HCT116 (cell line): ENCODE measurements at regions not wholly inside any gene's neighbourhood (a gene's known extent, or its start where the extent isn't known, plus 50 kb on each side); places are given as distances from the start of the nearest gene placed in this dataset.

Experiments
- ATAC-seq: fragments of 200-7000 bp; cut with Tn5 transposase; 2 replicates; pipeline ENCODE4 v1.9.1; 2020; ENCODE audit warnings: mild to moderate bottlenecking, moderate library complexity
- BruUV-seq: library from RNA; stranded (reverse); fragments of 400-500 nt; replicated peaks from 2 replicates; lab custom pipeline; 2021; lab: Mats Ljungman, UMichigan
- CTCF ChIA-PET: fragments of 300-600 bp; sonication (Branson Sonifier 250); formaldehyde crosslinking; loops from one replicate; lab custom pipeline; 2021; ENCODE audit warnings: antibody characterized with exemption; lab: Charles Lee
- POLR2A ChIA-PET: fragments of 300-600, 350-600 bp; sonication (Branson Sonifier 250); formaldehyde crosslinking; loops from one replicate; lab custom pipeline; 2021; ENCODE audit warnings: antibody characterized with exemption; lab: Charles Lee
- RAD21 ChIA-PET, 2 experiments: fragments of 300-600 bp; sonication (Branson Sonifier 250); formaldehyde crosslinking; loops; one replicate each; lab custom pipeline; 2023; ENCODE audit warnings: low total read pairs in 2 of 2; ENCODE audit not compliant: uncharacterized antibody in 2 of 2, unreplicated experiment in 2 of 2, low non-redundant PET in 1 of 2; lab: Charles Lee
- DNase-seq: peaks from one replicate; pipeline ENCODE4 v3.0.0-alpha.2; 2010; ENCODE audit warnings: low read depth, low spot score
- H2AFZ ChIP-seq: fragments of 200-600 bp; shearing (Covaris generic), sonication (generic); 2 replicates; pipeline ENCODE4 v1.6.1; 2017; ENCODE audit warnings: low read depth, mixed run types, mixed read lengths, antibody characterized with exemption, low read length; ENCODE audit not compliant: poor library complexity, severe bottlenecking
- H3K27ac ChIP-seq: 2 replicates; pipeline ENCODE4 v1.5.1; 2012; ENCODE audit warnings: low read depth, low read length
- H3K27me3 ChIP-seq: fragments of 200-600 bp; sonication (generic); 2 replicates; pipeline ENCODE4 v1.6.1; 2016; ENCODE audit warnings: mixed run types, low read length, mixed read lengths; ENCODE audit not compliant: insufficient read depth
- H3K36me3 ChIP-seq, 2 experiments: fragments of 200-500 bp in 1 of 2; fragments of 200-600 bp in 1 of 2; sonication (Bioruptor generic) in 1 of 2; sonication (generic) in 1 of 2; 2 replicates each; pipeline versions ENCODE4 v1.5.1 to v1.6.1; 2014 to 2016; ENCODE audit warnings: low read length in 2 of 2, inconsistent platforms in 1 of 2, mixed read lengths in 1 of 2, mixed run types in 1 of 2; ENCODE audit not compliant: insufficient read depth in 2 of 2, control insufficient read depth in 1 of 2
- H3K4me1 ChIP-seq, 2 experiments: fragments of 200-600 bp in 1 of 2; sonication (generic) in 1 of 2; 2 replicates each; pipeline versions ENCODE4 v1.5.1 to v1.6.1; 2012 to 2017; ENCODE audit warnings: low read length in 2 of 2, inconsistent platforms in 1 of 2, mild to moderate bottlenecking in 1 of 2, mixed read lengths in 1 of 2, mixed run types in 1 of 2, moderate library complexity in 1 of 2; ENCODE audit not compliant: insufficient read depth in 2 of 2, control insufficient read depth in 1 of 2
- H3K4me2 ChIP-seq: fragments of 200-600 bp; sonication (generic); 2 replicates; pipeline ENCODE4 v1.6.1; 2017; ENCODE audit warnings: mixed run types, low read length, mixed read lengths
- H3K4me3 ChIP-seq, 2 experiments: fragments of 200-600 bp in 1 of 2; sonication (generic) in 1 of 2; replicated peaks in 1 of 2; 2 replicates each; pipeline ENCODE4 v1.5.1; 2011 to 2016; ENCODE audit warnings: low read length in 2 of 2, control low read depth in 1 of 2, low read depth in 1 of 2, mild to moderate bottlenecking in 1 of 2, mixed read lengths in 1 of 2, mixed run types in 1 of 2
- H3K79me2 ChIP-seq: fragments of 200-600 bp; sonication (generic); 2 replicates; pipeline ENCODE4 v1.6.1; 2017; ENCODE audit warnings: mild to moderate bottlenecking, mixed run types, low read length, moderate library complexity, mixed read lengths; ENCODE audit not compliant: insufficient read depth
- H3K9ac ChIP-seq: fragments of 200-600 bp; sonication (generic); 2 replicates; pipeline ENCODE4 v1.6.1; 2016; ENCODE audit warnings: low read length, mixed read lengths
- H3K9me2 ChIP-seq: fragments of 200-600 bp; sonication (generic), shearing (Covaris generic); 2 replicates; pipeline ENCODE4 v1.6.1; 2017; ENCODE audit warnings: mixed run types, mild to moderate bottlenecking, moderate library complexity; ENCODE audit not compliant: insufficient read depth
- H3K9me3 ChIP-seq, 2 experiments: fragments of 200-500 bp in 1 of 2; fragments of 200-600 bp in 1 of 2; sonication (Bioruptor generic) in 1 of 2; sonication (generic) in 1 of 2; 2 replicates each; pipeline ENCODE4 v1.6.1; 2014 to 2017; ENCODE audit warnings: low read length in 2 of 2, mixed read lengths in 2 of 2, inconsistent platforms in 1 of 2, low read depth in 1 of 2, mild to moderate bottlenecking in 1 of 2, mixed run types in 1 of 2, moderate library complexity in 1 of 2; ENCODE audit not compliant: control insufficient read depth in 1 of 2, insufficient read depth in 1 of 2
- H4K20me1 ChIP-seq: fragments of 200-600 bp; sonication (generic), shearing (Covaris generic); 2 replicates; pipeline ENCODE4 v1.6.1; 2017; ENCODE audit warnings: mixed run types, mild to moderate bottlenecking, moderate library complexity; ENCODE audit not compliant: insufficient read depth
- ATF3 ChIP-seq: IDR thresholded peaks from 2 replicates; pipeline ENCODE4 v1.6.1; 2012
- CBX3 ChIP-seq: IDR thresholded peaks from 2 replicates; pipeline ENCODE4 v1.6.1; 2012; ENCODE audit warnings: low read depth
- CEBPB ChIP-seq: IDR thresholded peaks from 2 replicates; pipeline ENCODE4 v1.6.1; 2012; ENCODE audit warnings: low read depth
- CTCF ChIP-seq, 3 experiments: fragments of 200-600 bp in 1 of 3; sonication (generic) in 1 of 3; IDR thresholded peaks in 2 of 3; conservative IDR thresholded peaks in 1 of 3; 2 replicates each; pipeline ENCODE4 v1.5.1; 2012 to 2017; ENCODE audit warnings: low read depth in 2 of 3, low read length in 2 of 3, antibody characterized with exemption in 1 of 3, borderline replicate concordance in 1 of 3, control low read depth in 1 of 3, mild to moderate bottlenecking in 1 of 3, mixed read lengths in 1 of 3, mixed run types in 1 of 3, moderate library complexity in 1 of 3; ENCODE audit not compliant: insufficient read depth in 1 of 3
- EGR1 ChIP-seq: IDR thresholded peaks from 2 replicates; pipeline ENCODE4 v1.6.1; 2012; ENCODE audit warnings: low read depth
- EZH2phosphoT487 ChIP-seq: fragments of 200-600 bp; IDR thresholded peaks from 2 replicates; pipeline ENCODE4 v1.6.1; 2018; ENCODE audit warnings: antibody characterized with exemption, borderline replicate concordance
- JUND ChIP-seq: IDR thresholded peaks from 2 replicates; pipeline ENCODE4 v1.6.1; 2012
- MAX ChIP-seq: IDR thresholded peaks from 2 replicates; pipeline ENCODE4 v1.6.1; 2012
- POLR2A ChIP-seq: IDR thresholded peaks from 2 replicates; pipeline ENCODE4 v1.7.0; 2011; ENCODE audit warnings: borderline replicate concordance; ENCODE audit not compliant: insufficient read depth, insufficient read length; ENCODE audit errors: extremely low read depth
- POLR2AphosphoS5 ChIP-seq: IDR thresholded peaks from 2 replicates; pipeline ENCODE4 v1.6.1; 2011; ENCODE audit warnings: mild to moderate bottlenecking, low read depth, low read length, moderate library complexity
- RAD21 ChIP-seq: IDR thresholded peaks from 2 replicates; pipeline ENCODE4 v1.6.1; 2012; ENCODE audit warnings: low read depth, mild to moderate bottlenecking
- REST ChIP-seq: IDR thresholded peaks from 2 replicates; pipeline ENCODE4 v1.6.1; 2012; ENCODE audit warnings: low read depth
- SIN3A ChIP-seq: IDR thresholded peaks from 2 replicates; pipeline ENCODE4 v1.6.1; 2012; ENCODE audit warnings: low read depth
- SRF ChIP-seq: IDR thresholded peaks from 2 replicates; pipeline ENCODE4 v1.6.1; 2012; ENCODE audit warnings: low read depth
- TCF7L2 ChIP-seq: IDR thresholded peaks from 2 replicates; pipeline ENCODE4 v1.7.0; 2011; ENCODE audit warnings: borderline replicate concordance, inconsistent platforms; ENCODE audit not compliant: insufficient read depth, insufficient read length; ENCODE audit errors: extremely low read depth
- ZBTB33 ChIP-seq: IDR thresholded peaks from 2 replicates; pipeline ENCODE4 v1.6.1; 2011; ENCODE audit warnings: mild to moderate bottlenecking, low read length, moderate library complexity; ENCODE audit not compliant: insufficient replicate concordance; ENCODE audit errors: extremely low read depth
- ZFX ChIP-seq: fragments of 450-650 bp; IDR thresholded peaks from 2 replicates; pipeline ENCODE4 v1.6.1; 2017
- intact Hi-C: fragments of 100-400 bp; cut with micrococcal nuclease; formaldehyde crosslinking; loops from 2 replicates; pipeline ENCODE4 v1.10.0; 2022

GRCh38 chr6:134663800-134664535 lies 285.9 kb downstream of the ALDH8A1 start:
- TF ChIP-seq EGR1 = no peak
- no peak for TF ChIP-seq CEBPB
- no peak for TF ChIP-seq CTCF (IDR thresholded peaks at IDR 0.05 in 2 of 3, conservative IDR thresholded peaks at IDR 0.05 in 1 of 3; ENCODE audit: borderline replicate concordance in 1 of 3, insufficient read depth in 1 of 3, low read depth in 2 of 3, low read length in 2 of 3)
- no peak for TF ChIP-seq JUND
- TF ChIP-seq TCF7L2 = no peak
- no peak for TF ChIP-seq MAX
- no peak for TF ChIP-seq CBX3
- TF ChIP-seq ZFX = no peak
- TF ChIP-seq REST = no peak
- no peak for TF ChIP-seq EZH2phosphoT487
- TF ChIP-seq ATF3 = no peak
- no peak for TF ChIP-seq SIN3A
- no peak for TF ChIP-seq POLR2A
- no peak for TF ChIP-seq ZBTB33
- no peak for TF ChIP-seq SRF
- no peak for TF ChIP-seq POLR2AphosphoS5
- no peak for TF ChIP-seq RAD21
- ATAC-seq = no peak
- CTCF ChIA-PET = no interaction called here
- H3K79me2 ChIP-seq = no peaks in the 10 kb centered on the region
- no peak overlapping the region for H3K4me3 ChIP-seq
- no peak overlapping the region for H2AFZ ChIP-seq
- BruUV-seq = no TSS peak
- H3K9me2 ChIP-seq = no peaks in the 10 kb centered on the region
- no peaks in the 10 kb centered on the region for H3K36me3 ChIP-seq
- H3K4me2 ChIP-seq = no peak overlapping the region
- POLR2A ChIA-PET = no interaction called here
- no peak overlapping the region for H3K27ac ChIP-seq
- no peaks in the 10 kb centered on the region for H3K9me3 ChIP-seq
- no peaks in the 10 kb centered on the region for H4K20me1 ChIP-seq
- RAD21 ChIA-PET = no interaction called here
- no peak overlapping the region for H3K9ac ChIP-seq
- no peaks in the 10 kb centered on the region for H3K27me3 ChIP-seq
- H3K4me1 ChIP-seq = no peaks in the 10 kb centered on the region; a peak in 1 of 4 replicates
- intact Hi-C loops = no loop called here
- no peak for DNase-seq
